GM12878 (cell line): ENCODE measurements at regions not wholly inside any gene's neighbourhood (a gene's known extent, or its start where the extent isn't known, plus 50 kb on each side); places are given as distances from the start of the nearest gene placed in this dataset.

Experiments
- ATAC-seq: fragments of 200-7000 bp; cut with Tn5 transposase; 3 replicates; pipeline ENCODE4 v1.9.1; 2020; ENCODE audit warnings: mild to moderate bottlenecking, moderate library complexity
- BruUV-seq: library from RNA; stranded (reverse); fragments of 400-500 nt; replicated peaks from 2 replicates; lab custom pipeline; 2021; lab: Mats Ljungman, UMichigan
- CTCF ChIA-PET: fragments of 300-600 bp; sonication (Branson Sonifier 250); formaldehyde crosslinking; extraction: SDS; loops from one replicate; lab custom pipeline; 2021; ENCODE audit warnings: inconsistent platforms; lab: Yijun Ruan, JAX
- POLR2A ChIA-PET: fragments of 350-600 bp; formaldehyde crosslinking; extraction: SDS; loops from one replicate; lab custom pipeline; 2021; ENCODE audit warnings: inconsistent platforms; lab: Charles Lee
- RAD21 ChIA-PET: fragments of 300-600 bp; sonication (Branson Sonifier 250); formaldehyde crosslinking; loops from one replicate; lab custom pipeline; 2023; ENCODE audit warnings: antibody characterized with exemption; ENCODE audit not compliant: unreplicated experiment; lab: Charles Lee
- SMC1A ChIA-PET: fragments of 300-600 bp; sonication (Branson Sonifier 250); formaldehyde crosslinking; loops from one replicate; lab custom pipeline; 2023; ENCODE audit not compliant: unreplicated experiment, uncharacterized antibody; lab: Charles Lee
- DNase-seq: peaks from one replicate; pipeline ENCODE4 v3.0.0-alpha.2; 2011; ENCODE audit warnings: low read depth, low spot score
- FAIRE-seq: peaks from 3 replicates; lab custom pipeline; 2011; peaks lifted over from hg19 to GRCh38; lab: Jason Lieb, UNC
- H2AFZ ChIP-seq: 2 replicates; pipeline ENCODE4 v1.6.0; 2011; ENCODE audit warnings: low read depth, low read length, control low read depth; ENCODE audit not compliant: control insufficient read depth
- H3K27ac ChIP-seq: 2 replicates; pipeline ENCODE4 v1.5.1; 2011; ENCODE audit warnings: control low read depth; ENCODE audit not compliant: control insufficient read depth, insufficient read depth
- H3K27me3 ChIP-seq, 2 experiments: replicated peaks in 1 of 2; 2 replicates each; pipeline versions ENCODE4 v1.6.0 to v1.6.1; 2011; ENCODE audit warnings: low read length in 1 of 2; ENCODE audit not compliant: control insufficient read depth in 2 of 2, insufficient read depth in 2 of 2
- H3K36me3 ChIP-seq, 2 experiments: 2 replicates each; pipeline ENCODE4 v1.5.1; 2011; ENCODE audit warnings: low read length in 1 of 2; ENCODE audit not compliant: control insufficient read depth in 2 of 2, insufficient read depth in 2 of 2
- H3K4me1 ChIP-seq: 2 replicates; pipeline ENCODE4 v1.6.1; 2011; ENCODE audit warnings: mild to moderate bottlenecking, low read length, moderate library complexity, mixed read lengths; ENCODE audit not compliant: control insufficient read depth, insufficient read depth
- H3K4me2 ChIP-seq: 2 replicates; pipeline ENCODE4 v1.6.0; 2011; ENCODE audit warnings: control low read depth; ENCODE audit not compliant: control insufficient read depth, insufficient read depth
- H3K4me3 ChIP-seq: fragments of 200-600 bp; sonication (generic); 2 replicates; pipeline ENCODE4 v1.5.1; 2016
- H3K79me2 ChIP-seq: 2 replicates; pipeline ENCODE4 v1.6.0; 2011; ENCODE audit warnings: low read length; ENCODE audit not compliant: control insufficient read depth, insufficient read depth
- H3K9ac ChIP-seq: 2 replicates; pipeline ENCODE4 v1.8.0; 2011; ENCODE audit warnings: low read length, control low read depth, mixed read lengths; ENCODE audit not compliant: control insufficient read depth, insufficient read depth
- H3K9me3 ChIP-seq: replicated peaks from 3 replicates; pipeline ENCODE4 v1.5.1; 2011; ENCODE audit warnings: mild to moderate bottlenecking, low read length; ENCODE audit not compliant: control insufficient read depth, insufficient read depth
- H4K20me1 ChIP-seq: 2 replicates; pipeline ENCODE4 v1.6.0; 2011; ENCODE audit not compliant: control insufficient read depth, insufficient read depth
- BRCA1 ChIP-seq: IDR thresholded peaks from 2 replicates; pipeline ENCODE4 v1.6.1; 2011; ENCODE audit warnings: low read depth, low read length, improper control_type of control experiment
- ETV6 ChIP-seq, 2 experiments: fragments of 450-650 bp in 1 of 2; IDR thresholded peaks in 1 of 2; conservative IDR thresholded peaks in 1 of 2; 2 replicates each; pipeline ENCODE4 v1.6.1; 2014; ENCODE audit warnings: antibody characterized with exemption in 1 of 2, borderline replicate concordance in 1 of 2, low read depth in 1 of 2, mild to moderate bottlenecking in 1 of 2, moderate library complexity in 1 of 2
- FOXK2 ChIP-seq: fragments of 450-650 bp; IDR thresholded peaks from 2 replicates; pipeline ENCODE4 v1.6.1; 2017; ENCODE audit warnings: mild to moderate bottlenecking, moderate library complexity
- HDAC2 ChIP-seq: fragments of 200-600 bp; sonication (generic); IDR thresholded peaks from 2 replicates; pipeline ENCODE4 v1.6.1; 2017
- WGBS: methylation state at CpG from one replicate; pipeline ENCODE4 v1.1.6; 2016; ENCODE audit warnings: low lambda C conversion rate; ENCODE audit not compliant: insufficient replicate concordance, insufficient coverage; ENCODE audit errors: missing lambda C conversion rate; 5-methylcytosine and 5-hydroxymethylcytosine counted together
- in situ Hi-C: fragments of 300-500 bp; cut with MboI; formaldehyde crosslinking; loops from 9 replicates; pipeline ENCODE4 v1.14.3; 2018; ENCODE audit warnings: mixed read lengths
- intact Hi-C: fragments of 100-400 bp; cut with micrococcal nuclease; formaldehyde crosslinking; loops from one replicate; pipeline ENCODE4 v1.14.2; 2022; ENCODE audit not compliant: unreplicated experiment
- TF ChIP-seq, protein P1 (sequence below): IDR thresholded peaks from 2 replicates; pipeline ENCODE4 v1.6.1; 2011; ENCODE audit warnings: borderline replicate concordance, low read depth, mild to moderate bottlenecking, moderate library complexity, mixed read lengths, low read length; ENCODE audit not compliant: insufficient read depth; ENCODE audit errors: extremely low read length
- TF ChIP-seq, protein P2 (sequence below): fragments of 450-650 bp; IDR thresholded peaks from 2 replicates; pipeline ENCODE4 v1.6.1; 2017; ENCODE audit warnings: low read depth, mild to moderate bottlenecking, moderate library complexity

DNA sequence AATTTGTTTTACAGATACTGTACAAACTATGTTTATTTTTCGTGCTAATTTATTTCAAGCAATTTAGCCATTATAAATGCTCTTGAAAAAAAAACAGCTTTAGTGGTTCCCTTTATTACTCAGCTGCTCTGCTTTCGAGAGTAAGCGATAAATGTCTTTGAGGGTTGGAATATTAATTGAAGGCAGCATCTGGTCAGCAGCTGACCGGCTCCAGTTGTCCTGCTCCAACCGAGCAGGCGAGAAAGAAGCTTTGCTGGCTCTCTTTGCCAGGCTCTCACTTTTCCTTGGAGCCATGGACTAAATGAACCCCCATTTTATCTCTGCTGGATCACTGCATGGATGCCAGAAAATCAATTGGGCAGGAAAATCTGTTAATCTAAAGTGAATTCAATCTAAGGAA is 147.4 kb downstream of the LNPK start:
- Histone ChIP-seq H3K36me3 (no peaks in the 10 kb centered on the region), H3K27ac (no peak overlapping the region), H3K9me3 (no peaks in the 10 kb centered on the region), H3K4me1 (no peaks in the 10 kb centered on the region), H3K9ac (no peak overlapping the region), H3K4me2 (no peak overlapping the region), H3K27me3 (no peaks in the 10 kb centered on the region; a peak in 1 of 4 replicates), H3K4me3 (no peak overlapping the region), H3K79me2 (no peaks in the 10 kb centered on the region), H4K20me1 (no peaks in the 10 kb centered on the region), H2AFZ (no peak overlapping the region)
- in situ Hi-C loops: no loop called here
- ChIA-PET CTCF (no interaction called here), SMC1A (no interaction called here), POLR2A (no interaction called here), RAD21 (no interaction called here)
- WGBS: 59% methylated on average over 6 of the region's 6 CpGs
- BruUV-seq: no TSS peak
- FAIRE-seq (no peak), ATAC-seq (no peak), DNase-seq (no peak)
- intact Hi-C loops: no loop called here
- TF ChIP-seq ETV6 (conservative IDR thresholded peaks at IDR 0.05 in 1 of 2, IDR thresholded peaks at IDR 0.05 in 1 of 2; ENCODE audit: borderline replicate concordance in 1 of 2, low read depth in 1 of 2) (no peak), FOXK2 (no peak), HDAC2 (no peak), BRCA1 (no peak)
- TF ChIP-seq, protein P1, sequence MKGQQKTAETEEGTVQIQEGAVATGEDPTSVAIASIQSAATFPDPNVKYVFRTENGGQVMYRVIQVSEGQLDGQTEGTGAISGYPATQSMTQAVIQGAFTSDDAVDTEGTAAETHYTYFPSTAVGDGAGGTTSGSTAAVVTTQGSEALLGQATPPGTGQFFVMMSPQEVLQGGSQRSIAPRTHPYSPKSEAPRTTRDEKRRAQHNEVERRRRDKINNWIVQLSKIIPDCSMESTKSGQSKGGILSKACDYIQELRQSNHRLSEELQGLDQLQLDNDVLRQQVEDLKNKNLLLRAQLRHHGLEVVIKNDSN: no peak
- TF ChIP-seq, protein P2, sequence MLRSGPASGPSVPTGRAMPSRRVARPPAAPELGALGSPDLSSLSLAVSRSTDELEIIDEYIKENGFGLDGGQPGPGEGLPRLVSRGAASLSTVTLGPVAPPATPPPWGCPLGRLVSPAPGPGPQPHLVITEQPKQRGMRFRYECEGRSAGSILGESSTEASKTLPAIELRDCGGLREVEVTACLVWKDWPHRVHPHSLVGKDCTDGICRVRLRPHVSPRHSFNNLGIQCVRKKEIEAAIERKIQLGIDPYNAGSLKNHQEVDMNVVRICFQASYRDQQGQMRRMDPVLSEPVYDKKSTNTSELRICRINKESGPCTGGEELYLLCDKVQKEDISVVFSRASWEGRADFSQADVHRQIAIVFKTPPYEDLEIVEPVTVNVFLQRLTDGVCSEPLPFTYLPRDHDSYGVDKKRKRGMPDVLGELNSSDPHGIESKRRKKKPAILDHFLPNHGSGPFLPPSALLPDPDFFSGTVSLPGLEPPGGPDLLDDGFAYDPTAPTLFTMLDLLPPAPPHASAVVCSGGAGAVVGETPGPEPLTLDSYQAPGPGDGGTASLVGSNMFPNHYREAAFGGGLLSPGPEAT: no peak
